Esophagus muscularis mucosa (tissue), 4 donors: ENCODE measurements at regions not wholly inside any gene's neighbourhood (a gene's known extent, or its start where the extent isn't known, plus 50 kb on each side); places are given as distances from the start of the nearest gene placed in this dataset.
"Not testable (repeated sequence)": the region's sequence is repeated elsewhere in the genome, so short reads cannot be mapped to it uniquely, and the experiment has no call there.

Experiments used
- DNase-seq: peaks from one replicate; pipeline ENCODE4 v3.0.0-alpha.2; 2017; ENCODE audit errors: extremely low spot score
- H3K27ac ChIP-seq, 4 donors: fragments of 200-600 bp; sonication (generic); replicated peaks in 1 of 4; 1 replicate in 3 of 4; 2 replicates in 1 of 4; pipeline ENCODE4 v1.5.1; 2016 to 2019; ENCODE audit warnings: mild to moderate bottlenecking in 1 of 4
- H3K27me3 ChIP-seq, 4 donors: fragments of 200-600 bp; sonication (generic); one replicate each; pipeline versions ENCODE4 v1.5.1 to v1.6.0; 2016 to 2019
- H3K36me3 ChIP-seq, 4 donors: fragments of 200-600 bp; sonication (generic); one replicate each; pipeline ENCODE4 v1.5.1; 2016 to 2019
- H3K4me1 ChIP-seq, 4 donors: fragments of 200-600 bp; sonication (generic); one replicate each; pipeline ENCODE4 v1.5.1; 2016 to 2019
- H3K4me3 ChIP-seq, 4 donors: fragments of 200-600 bp; sonication (generic); 1 replicate in 2 of 4; 2 replicates in 2 of 4; pipeline ENCODE4 v1.5.1; 2016 to 2019; ENCODE audit warnings: mild to moderate bottlenecking in 4 of 4, moderate library complexity in 1 of 4
- H3K9me3 ChIP-seq, 4 donors: fragments of 200-600 bp; sonication (generic); 1 replicate in 3 of 4; 2 replicates in 1 of 4; pipeline ENCODE4 v1.5.1; 2016 to 2019
- EP300 ChIP-seq: sonication (generic); formaldehyde crosslinking; IDR thresholded peaks from one replicate; pipeline ENCODE4 v1.6.1; 2017; ENCODE audit warnings: antibody characterized with exemption
- POLR2A ChIP-seq: fragments of 450-650 bp; IDR thresholded peaks from one replicate; pipeline ENCODE4 v1.6.1; 2017; ENCODE audit warnings: antibody characterized with exemption, moderate library complexity, mild to moderate bottlenecking, low read depth
- POLR2AphosphoS5 ChIP-seq, 2 donors: sonication (generic); formaldehyde crosslinking; IDR thresholded peaks; one replicate each; pipeline ENCODE4 v1.6.1; 2017; ENCODE audit warnings: antibody characterized with exemption in 2 of 2
- WGBS: methylation state at CpG from one replicate; pipeline ENCODE4 v1.1.5; 2018; 5-methylcytosine and 5-hydroxymethylcytosine counted together
- intact Hi-C: fragments of 100-400 bp; cut with DNase I; formaldehyde crosslinking; loops from one replicate; pipeline ENCODE4 v1.15.1; 2023
- TF ChIP-seq, protein P1 (sequence below), 3 experiments: fragments of 200-600 bp in 2 of 3; fragments of 450-650 bp in 1 of 3; sonication (generic) in 2 of 3; IDR thresholded peaks; one replicate each; pipeline ENCODE4 v1.5.1; 2017 to 2019; ENCODE audit warnings: antibody characterized with exemption in 3 of 3, mild to moderate bottlenecking in 2 of 3, moderate library complexity in 1 of 3

DNA sequence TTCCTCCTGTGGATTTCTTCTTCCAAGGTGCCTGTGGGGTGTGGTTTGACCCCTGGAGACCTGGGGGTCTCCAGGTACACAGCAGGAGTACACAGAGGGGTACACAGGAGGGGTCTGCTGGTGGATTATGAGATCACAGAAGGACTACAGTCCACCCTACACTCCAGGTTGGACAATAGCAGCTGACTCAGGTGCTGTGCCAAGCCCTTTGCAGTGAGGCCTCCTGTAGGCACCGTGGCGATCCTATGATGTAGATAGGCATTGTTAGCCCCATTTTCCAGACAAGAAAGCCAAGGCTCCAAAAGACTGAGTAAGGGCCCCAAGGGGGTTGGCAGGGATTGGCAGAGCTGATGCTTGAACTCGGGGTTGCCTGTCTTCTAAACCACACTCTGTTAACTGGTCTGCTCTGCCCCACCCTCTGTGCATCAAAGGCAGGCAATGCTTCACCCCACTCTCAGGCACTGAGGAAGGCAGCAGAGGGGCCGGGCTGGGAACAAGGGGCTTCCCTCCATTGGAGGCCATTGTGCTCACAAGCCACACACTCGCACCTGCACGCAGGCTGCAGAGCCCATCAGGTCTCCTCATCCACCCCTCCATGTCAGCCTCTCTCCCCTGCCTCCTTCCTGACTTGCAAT lies 77.5 kb upstream of the SIRPA start:
- no peaks in the 10 kb centered on the region for H3K36me3 ChIP-seq
- DNase-seq: no peak
- H3K27ac ChIP-seq: peak overlapping the region in 3 of 4 donors; percentile 65 to 75 (median 74)
- intact Hi-C loops: no loop called here
- WGBS: 94% methylated on average over 6 of the region's 6 CpGs
- no peaks in the 10 kb centered on the region for H3K27me3 ChIP-seq
- H3K9me3 ChIP-seq: peaks cover 0 to 6% (median 0%) of the 10 kb centered on the region in 4 donors
- no peak for TF ChIP-seq EP300
- TF ChIP-seq, protein P1, sequence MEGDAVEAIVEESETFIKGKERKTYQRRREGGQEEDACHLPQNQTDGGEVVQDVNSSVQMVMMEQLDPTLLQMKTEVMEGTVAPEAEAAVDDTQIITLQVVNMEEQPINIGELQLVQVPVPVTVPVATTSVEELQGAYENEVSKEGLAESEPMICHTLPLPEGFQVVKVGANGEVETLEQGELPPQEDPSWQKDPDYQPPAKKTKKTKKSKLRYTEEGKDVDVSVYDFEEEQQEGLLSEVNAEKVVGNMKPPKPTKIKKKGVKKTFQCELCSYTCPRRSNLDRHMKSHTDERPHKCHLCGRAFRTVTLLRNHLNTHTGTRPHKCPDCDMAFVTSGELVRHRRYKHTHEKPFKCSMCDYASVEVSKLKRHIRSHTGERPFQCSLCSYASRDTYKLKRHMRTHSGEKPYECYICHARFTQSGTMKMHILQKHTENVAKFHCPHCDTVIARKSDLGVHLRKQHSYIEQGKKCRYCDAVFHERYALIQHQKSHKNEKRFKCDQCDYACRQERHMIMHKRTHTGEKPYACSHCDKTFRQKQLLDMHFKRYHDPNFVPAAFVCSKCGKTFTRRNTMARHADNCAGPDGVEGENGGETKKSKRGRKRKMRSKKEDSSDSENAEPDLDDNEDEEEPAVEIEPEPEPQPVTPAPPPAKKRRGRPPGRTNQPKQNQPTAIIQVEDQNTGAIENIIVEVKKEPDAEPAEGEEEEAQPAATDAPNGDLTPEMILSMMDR (IDR thresholded peaks at IDR 0.05): no peak
- no peak for TF ChIP-seq POLR2AphosphoS5 (IDR thresholded peaks at IDR 0.05)
- TF ChIP-seq POLR2A: no peak
- no peak overlapping the region for H3K4me3 ChIP-seq
- H3K4me1 ChIP-seq: peaks cover 49 to 56% (median 52%) of the 10 kb centered on the region in 4 donors

DNA sequence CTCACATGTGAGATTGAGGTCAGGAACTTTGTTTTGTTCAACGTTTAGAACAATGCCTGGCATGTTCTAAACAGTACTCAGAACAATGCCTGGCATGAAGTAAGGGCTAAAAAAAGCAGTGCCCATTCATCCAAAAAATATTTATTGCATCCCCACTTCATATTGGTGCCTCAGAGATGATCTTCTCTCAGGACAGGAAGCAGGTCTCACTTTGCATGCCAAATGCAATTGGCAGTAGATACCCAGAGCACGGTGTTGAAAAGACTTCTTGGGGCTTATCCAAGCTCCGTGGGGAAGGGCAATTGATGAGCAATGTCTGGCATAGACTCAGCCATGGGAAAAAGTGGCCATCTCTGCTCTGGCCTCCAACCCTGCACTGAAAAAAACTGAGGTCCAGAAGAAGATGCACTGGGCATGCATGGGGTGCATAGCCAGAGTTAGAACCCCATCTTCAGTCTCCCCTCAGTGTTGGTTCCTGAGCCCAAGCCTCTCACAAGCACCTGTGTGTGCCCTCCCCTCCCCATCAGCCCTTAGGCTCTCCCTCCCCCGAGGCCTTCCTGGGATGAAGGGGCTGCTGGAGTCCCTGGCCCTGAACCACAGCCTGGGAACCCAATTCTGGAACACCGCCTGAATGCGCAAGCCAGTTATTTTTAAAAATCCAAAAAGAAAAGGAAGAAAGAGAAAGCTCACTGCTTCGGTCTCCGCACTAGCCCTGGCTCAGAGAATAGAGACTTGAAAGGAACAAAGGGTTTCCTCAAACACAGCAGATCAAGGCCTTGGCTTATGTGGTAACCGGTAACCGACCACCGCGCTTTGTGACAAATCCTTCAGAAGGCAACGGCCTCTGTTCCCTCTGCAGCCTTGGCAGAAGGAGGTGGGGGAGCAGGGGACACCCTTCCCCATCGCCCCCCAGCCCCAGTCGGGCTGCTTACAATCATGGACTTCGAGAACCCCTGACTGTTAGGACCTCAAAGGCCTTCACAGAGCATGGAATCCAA lies 78.5 kb upstream of the SIRPA start:
- WGBS: 59% methylated on average over 16 of the region's 16 CpGs
- Histone ChIP-seq H3K27ac (peak overlapping the region; percentile 43 to 75 (median 70)), H3K9me3 (no peaks in the 10 kb centered on the region), H3K27me3 (no peaks in the 10 kb centered on the region), H3K4me3 (no peak overlapping the region), H3K4me1 (peaks cover 59 to 66% (median 63%) of the 10 kb centered on the region in 4 donors), H3K36me3 (no peaks in the 10 kb centered on the region)
- DNase-seq: peak; percentile 90
- TF ChIP-seq, protein P1 (IDR thresholded peaks at IDR 0.05): no peak
- TF ChIP-seq POLR2AphosphoS5 (IDR thresholded peaks at IDR 0.05): peak in 1 of 2 donors; percentile 64
- intact Hi-C loops: no loop called here

DNA sequence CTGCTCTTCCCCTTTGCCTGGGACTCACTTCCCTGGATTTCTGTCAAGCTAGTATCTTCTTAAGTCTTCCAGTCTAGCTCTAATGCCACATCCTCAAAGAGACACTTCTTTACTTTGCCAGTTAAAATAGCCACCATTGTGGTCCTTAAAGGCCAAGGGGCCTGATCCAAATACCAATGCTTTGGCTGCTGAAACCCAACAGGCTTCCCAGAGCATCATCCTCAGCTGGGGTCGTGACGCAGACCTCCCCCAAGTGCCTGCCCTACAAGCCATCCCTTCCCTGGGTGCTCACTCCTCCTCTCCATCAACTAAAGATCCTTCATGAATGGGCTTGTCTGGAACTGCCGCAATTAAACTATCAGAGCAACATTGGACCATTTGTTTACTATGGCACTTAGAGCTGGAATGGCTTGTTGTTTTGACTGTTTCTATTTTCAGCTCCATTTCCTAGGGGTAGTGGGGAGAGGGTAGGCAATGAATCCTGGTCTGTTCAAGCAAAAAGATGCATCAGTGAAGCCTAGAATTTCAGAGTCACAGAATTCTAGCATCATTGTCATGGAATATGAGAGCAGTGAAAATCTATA lies 79.6 kb upstream of the SIRPA start:
- H3K36me3 ChIP-seq: no peaks in the 10 kb centered on the region
- H3K4me1 ChIP-seq: peaks cover 67 to 77% (median 73%) of the 10 kb centered on the region in 4 donors
- TF ChIP-seq, protein P1 (IDR thresholded peaks at IDR 0.05): no peak
- TF ChIP-seq POLR2A (no peak), POLR2AphosphoS5 (IDR thresholded peaks at IDR 0.05) (no peak), EP300 (no peak)
- peak overlapping the region in 3 of 4 donors; percentile 45 to 75 (median 74) for H3K27ac ChIP-seq
- no peak overlapping the region for H3K4me3 ChIP-seq
- 89% methylated on average over 3 of the region's 3 CpGs for WGBS
- intact Hi-C loops: no loop called here
- H3K9me3 ChIP-seq: no peaks in the 10 kb centered on the region
- peak; percentile 64 for DNase-seq
- H3K27me3 ChIP-seq: no peaks in the 10 kb centered on the region

DNA sequence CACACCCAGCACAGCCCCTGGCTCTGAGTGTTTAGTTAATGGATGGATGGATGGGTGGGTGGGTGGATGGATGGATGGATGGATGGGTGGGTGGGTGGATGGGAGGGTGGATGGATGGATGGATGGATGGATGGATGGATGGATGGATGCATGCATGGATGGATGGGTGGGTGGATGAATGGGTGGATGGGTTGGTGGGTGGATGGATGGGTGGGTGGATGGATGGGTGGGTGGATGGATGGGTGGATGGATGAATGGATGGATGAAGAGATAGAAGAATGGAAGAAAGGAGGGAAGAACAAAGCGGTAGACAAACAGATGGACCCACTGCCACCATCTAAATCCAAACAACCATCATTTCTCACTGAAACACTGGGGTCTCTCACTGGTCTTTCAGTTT lies 80.3 kb upstream of the SIRPA start:
- DNase-seq: peak; percentile 19
- H3K27me3 ChIP-seq, H3K36me3 ChIP-seq, H3K27ac ChIP-seq, H3K9me3 ChIP-seq, intact Hi-C loops, H3K4me3 ChIP-seq: not testable (repeated sequence)
- 100% methylated on average over 1 of the region's 1 CpG for WGBS
- H3K4me1 ChIP-seq: peaks cover 67 to 80% (median 77%) of the 10 kb centered on the region in 4 donors
